ENCODE measurements at regions not wholly inside any gene's neighbourhood (a gene's known extent, or its start where the extent isn't known, plus 50 kb on each side); places are given as distances from the start of the nearest gene placed in this dataset.
"Not testable (repeated sequence)": the region's sequence is repeated elsewhere in the genome, so short reads cannot be mapped to it uniquely, and the experiment has no call there.

DNA sequence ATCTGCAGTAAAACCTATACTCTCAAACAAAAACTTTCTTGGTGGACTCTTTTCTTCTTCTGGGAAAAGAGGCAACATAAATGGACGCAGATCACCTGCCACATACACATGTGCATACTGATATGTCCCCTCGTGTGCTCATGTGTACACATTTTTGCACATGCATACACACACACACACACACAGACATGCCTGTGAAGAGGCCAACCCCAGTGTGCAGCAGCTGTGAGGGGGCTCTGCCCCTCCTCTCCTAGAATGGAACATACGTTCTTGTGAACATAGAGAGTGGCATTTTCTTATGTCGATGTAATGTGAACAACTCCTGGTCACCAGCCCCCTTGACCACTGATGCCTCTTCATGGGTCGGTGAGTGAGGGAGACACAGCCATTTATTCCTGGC, 188.9 kb upstream of the PLGLB2 start:
- DNase-seq: not testable (repeated sequence)

DNA sequence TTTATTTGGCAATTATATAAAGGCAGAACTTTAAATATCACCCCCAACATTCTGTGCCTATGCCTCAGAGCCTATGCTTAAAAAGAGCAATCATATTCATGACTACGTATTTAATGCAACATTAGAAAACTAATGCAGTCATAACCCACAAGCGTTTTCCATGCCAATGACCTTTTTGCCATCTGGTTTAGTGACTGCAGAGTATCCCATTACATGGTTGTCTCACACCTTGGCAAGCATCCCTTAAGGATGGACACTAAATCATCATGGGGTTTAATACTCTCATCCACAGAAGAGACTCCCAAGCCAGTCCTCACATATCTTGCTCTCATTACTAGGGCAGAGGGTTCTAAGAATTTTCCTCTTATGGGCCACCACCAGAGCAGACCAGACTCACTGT, 188.2 kb upstream of the PLGLB2 start:
- DNase-seq: not testable (repeated sequence)

DNA sequence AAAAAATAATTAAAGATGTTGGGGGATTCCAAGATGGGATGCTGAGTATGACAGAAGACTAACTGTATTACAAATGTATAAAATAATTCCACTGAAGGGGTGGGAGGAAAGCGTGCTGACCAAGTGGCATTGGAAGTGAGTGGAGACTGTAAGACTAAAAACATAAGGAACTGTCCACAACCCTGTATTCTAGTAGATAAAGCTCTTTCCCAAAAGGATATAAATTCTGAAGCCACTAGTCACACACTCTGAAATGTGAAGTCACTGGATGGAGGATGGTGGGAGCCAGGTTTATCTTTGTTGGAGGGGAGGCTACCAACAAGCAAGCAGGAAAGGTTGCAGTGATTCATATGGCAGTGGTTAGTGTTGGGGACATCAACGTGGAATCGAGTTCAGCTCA, 182.8 kb upstream of the PLGLB2 start:
- not testable (repeated sequence) for DNase-seq

DNA sequence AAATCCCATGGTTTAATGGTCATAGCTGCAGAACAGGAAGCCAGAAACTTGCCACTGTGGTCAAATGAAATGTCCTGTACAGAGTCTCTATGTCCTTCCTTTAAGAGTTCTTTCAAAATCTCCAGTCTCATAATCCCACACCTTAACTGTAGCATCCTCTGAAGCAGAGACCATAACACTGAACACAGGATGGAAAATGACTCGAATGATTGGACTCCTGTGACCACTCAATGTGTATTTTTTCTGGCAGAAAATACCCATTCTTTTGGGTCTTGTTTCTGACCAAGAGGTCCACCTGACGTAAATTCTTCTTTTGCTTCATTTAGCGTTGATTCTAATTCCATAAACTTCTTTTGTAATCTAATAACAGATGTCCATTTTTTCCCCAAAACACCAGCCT, 181.4 kb upstream of the PLGLB2 start:
- not testable (repeated sequence) for DNase-seq

DNA sequence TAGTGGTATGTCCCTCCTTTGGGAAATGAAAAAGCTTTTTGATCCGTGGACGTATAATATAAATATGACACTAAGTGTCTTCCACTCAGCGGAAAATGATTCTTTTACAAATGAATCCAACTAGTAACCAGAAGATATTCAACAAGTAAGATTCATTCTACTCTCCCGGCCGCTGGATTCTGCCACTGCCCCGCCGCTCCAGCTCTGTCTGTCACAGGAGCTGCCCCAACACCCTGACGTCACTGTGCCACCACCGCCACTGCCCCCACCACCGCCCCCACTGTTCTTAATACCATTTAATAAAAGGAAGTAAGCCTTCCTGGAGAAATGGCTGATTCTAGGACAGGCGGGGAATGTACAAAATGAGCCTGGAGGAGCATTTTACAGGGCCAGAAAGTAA, 180.8 kb upstream of the PLGLB2 start:
- DNase-seq: not testable (repeated sequence)

DNA sequence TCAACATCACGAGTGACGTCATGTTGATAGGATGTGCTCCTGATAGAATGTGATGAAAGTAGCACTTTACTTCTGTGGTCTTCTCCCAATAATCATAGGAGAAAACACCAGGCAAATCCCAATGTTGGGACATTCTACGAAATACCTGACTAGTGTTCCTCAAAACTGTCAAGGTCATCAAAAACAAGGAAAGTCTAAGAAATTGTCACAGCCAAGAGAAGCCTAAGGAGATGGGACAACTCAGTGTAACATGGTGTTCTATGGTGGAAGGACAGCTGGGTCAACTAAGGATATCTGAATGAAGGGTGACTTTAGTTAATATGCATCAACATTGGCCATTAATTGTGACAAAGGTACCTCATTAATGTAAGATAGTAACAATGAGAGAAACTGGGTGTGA, 180.0 kb upstream of the PLGLB2 start:
- not testable (repeated sequence) for DNase-seq

DNA sequence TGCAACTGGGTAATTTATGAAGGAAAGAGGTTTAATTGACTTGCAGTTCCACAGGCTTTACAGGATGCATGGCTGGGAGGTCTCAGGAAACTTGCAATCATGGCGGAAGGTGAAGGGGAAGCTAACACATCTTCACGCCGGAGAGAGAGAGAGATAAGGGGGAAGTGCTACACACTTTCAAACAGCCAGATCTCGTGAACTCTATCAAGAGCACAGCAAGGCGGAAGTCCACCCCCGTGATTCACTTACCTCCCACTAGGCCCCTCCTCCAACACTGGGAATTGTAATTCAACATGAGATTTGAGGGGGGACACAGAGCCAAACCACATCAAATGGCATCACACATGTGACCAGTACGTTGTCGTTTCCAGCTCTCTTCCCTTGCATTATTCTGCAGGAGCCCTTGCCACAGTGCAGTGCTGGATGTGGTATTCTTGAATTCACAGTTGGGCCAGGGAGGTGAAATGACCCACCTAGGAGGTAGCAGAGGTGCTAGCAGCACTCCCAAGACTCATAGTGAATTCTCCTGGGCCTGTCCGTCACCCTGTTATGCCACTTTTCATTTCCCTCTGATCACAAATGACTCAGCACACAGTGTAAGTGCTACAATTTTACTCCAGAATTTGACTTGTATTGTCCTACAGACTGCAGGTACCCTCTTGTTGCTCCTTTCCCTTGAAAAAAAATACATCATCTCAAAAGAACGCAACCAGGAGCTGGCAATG, 179.2 kb upstream of the PLGLB2 start:
- DNase-seq: peak in 1 of 2 donors; percentile 11

DNA sequence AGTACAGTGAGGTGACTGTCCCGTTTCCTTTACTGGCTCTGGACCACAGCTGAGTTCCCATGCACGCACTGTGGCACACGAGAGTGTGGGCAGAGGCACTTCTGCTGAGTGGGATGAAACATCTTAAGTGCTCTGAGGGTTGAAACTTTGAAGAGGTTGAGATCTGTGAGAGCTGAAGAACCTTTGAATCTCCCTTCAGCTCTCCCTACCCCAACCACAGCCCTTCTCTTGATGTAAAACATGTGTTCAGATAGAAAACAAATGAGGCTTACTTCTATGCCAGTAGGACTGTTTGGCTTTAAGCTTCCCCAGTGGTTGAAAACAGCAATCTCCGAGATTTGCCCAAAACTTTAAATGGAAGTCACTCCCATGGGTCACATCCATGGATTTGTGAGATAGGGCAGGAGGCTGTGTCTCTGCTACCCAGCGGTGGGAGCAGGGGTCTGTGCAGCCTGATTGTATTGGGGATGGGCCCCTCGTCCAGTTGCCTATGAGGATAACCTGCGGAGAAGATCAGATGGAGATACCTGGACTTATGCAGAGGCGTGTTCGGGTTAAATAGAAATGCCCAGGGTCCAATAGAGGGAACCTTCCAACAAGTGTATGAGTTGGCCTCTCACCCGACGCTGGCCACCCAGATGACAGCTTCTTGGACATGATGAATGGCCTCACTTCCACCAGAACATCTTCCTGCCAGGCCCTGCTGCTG, 178.0 kb upstream of the PLGLB2 start:
- DNase-seq: not testable (repeated sequence)

DNA sequence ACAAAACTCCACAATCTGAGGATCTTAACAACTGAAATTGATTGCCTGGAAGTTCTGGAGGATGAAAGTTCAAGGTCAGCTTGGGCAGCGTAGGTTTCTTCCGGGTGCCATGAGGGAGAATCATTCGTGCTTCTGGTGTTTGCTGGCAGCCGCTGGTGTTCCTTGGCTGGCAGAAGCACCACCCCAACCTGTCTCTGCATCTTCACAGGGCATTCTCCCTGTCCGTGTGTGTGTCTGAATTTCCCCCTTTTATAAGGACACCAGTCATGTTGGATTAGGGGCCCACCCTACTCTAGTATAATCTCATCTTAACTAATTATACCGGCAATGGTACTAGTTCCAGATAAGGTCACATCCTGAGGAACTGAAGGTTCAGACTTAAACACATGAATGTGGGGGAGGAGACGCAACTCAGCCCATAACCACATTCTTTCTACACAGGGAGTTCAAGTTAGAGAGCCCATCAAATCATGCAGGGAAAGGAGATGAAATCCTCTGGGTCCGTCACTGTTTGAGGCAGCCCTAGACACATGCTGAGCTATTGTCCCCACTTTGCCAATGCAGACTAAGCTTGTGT, 175.9 kb upstream of the PLGLB2 start:
- DNase-seq: not testable (repeated sequence)

DNA sequence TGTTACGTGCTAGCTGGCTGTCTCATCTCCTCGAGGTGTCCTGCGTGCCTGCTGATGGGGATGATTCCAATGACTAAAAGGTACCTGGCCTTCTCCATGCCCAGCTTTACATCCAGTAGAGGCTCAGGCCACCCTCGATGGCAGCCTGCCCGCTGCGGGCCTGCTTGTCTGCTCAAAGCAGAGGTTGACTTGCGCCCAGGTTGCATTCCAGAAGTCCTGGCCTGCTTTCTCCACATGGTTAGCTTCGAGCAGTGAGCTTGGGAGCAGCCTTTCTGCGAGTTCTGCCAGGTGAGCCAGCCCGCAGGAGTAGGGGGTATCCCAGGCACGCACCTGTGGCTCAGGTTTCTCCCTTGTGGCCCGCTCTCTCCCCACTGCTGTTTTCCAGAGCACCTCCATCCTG, 175.0 kb upstream of the PLGLB2 start:
- not testable (repeated sequence) for DNase-seq

DNA sequence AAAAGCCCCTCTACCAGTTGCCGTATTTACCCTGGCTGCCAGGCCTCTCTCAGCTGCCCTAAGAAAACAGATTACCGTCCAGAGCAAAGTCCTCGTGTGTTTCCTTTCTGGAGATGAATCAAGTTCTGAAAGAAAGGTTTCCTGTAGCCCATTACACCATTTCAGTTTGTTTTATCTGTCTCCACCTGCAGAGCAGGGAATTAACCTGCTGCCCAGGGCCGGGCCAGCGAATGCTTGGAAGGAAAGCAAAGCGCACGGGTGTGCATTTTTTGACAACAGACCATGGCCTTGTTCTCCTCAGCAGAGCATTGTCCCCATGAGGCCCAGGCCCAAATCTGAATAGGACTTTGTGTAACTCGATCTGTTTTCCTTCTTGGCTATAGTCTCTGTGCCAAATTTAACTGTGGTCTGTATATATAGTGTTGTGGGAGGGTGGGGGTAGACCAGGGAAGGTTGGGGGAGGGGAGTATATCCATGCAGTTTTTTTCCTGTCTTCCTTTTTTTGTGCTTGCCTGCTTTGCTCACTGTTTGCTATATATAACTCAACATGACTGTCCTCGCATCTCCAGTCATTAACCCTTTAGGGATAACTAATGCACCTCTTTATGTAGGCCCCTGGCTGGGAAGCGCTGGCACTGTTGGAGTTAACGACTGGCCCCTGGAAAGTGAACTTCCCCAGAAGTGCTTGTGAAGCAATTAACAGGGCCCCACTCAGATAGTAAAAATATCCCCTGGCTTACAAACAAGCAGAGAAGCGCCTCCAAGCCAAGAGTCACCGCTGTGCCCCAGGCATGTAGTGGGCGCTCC, 174.3 kb upstream of the PLGLB2 start:
- not testable (repeated sequence) for DNase-seq

DNA sequence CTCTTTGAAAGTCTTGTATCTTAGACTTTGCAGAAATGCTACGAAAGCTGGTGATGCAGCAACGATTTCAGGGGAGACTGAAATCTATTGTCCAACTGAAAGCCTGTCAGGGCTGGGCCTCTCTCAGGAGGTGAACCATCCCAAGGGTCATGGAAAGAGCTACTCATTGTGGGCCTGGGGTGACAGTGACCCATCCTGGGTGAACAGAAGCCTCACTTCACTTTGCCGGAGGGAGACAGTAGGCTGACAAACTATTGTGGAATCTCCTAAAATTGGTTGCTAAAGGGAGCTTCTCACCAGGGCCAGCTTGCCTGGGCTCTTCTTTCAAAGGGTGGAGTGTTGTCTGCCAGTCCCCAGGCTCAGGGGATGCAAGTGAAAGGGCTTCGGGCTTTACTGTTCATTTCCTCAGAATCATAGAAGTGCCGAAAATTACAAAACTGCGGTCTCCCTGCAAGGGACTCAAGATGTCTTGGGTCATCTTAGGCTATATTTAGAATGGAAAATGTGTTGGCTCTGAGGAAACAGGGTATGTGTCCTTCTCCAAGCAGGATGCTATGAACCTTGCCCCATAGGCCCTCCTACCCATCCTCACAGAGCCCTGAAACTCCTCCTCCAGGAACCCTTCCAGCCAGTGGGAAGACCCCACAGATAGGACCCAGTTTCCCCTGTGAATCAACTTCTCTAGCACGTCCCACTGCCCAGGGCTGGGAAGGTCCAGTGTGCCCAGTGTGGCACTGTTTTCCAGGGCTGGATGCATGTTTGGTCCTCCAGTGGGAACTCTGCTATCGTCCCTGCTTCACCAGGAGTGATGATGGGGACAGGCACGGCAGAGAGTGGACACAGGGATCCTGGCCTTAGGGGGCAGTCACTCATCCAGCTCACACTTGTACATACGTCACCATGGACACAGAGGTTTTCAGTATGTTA, 173.4 kb upstream of the PLGLB2 start:
- not testable (repeated sequence) for DNase-seq

DNA sequence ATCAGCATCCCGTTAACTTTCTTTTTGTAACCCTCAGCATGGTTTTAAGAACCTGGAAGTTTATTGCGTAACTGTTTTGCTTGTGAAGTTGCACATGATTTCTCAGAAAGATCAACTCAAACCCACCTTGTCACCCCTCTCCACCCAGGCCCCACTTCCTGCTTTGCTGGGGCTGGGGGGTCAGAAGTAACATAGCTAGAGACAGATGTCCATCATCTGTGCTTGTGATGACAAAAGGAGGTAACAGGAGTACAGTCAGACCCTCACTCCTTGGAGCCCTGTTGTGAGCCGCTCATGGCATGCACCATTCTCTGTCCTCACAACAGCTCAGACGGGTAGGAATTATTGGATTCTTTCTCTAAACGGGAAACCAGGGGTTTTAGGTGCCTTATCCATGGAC, 172.7 kb upstream of the PLGLB2 start:
- DNase-seq: not testable (repeated sequence)

DNA sequence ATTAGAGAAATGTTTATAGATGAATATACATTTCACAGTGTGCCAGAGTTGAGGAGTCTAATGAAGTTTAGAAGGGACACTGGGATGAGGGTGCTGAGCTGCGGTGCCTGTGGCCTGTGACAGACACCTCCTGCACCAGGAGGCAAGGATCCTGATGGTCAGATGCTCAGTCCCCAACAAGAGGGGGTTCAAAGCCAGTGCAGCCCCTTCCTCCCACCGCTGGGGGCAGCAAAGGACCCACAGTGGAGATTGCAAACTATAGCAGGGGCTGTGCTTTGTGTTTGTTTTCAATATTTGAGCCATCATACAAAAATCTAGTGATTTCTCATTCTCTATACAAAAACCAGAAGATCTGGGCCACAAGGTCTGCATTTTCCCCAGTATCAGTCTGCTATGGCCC, 170.5 kb upstream of the PLGLB2 start:
- not testable (repeated sequence) for DNase-seq

DNA sequence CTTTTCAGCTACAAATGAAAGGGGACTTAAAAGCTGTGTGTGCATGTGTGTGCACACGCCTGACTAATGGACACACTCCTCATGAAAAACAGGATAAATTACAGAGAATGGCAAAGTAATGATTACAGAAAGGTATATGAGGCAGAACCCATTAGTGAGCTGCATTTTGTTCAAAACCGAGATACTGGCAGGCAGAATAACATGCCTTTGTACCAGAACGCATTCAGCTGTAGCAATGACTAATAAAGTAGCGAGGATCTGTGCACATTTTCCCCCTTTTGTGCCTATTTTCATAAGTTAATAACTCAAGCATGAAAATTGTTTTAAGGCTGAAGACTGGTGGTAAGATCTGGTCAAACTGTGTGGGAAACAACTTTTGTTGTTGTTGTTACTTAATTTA, 165.7 kb upstream of the PLGLB2 start:
- not testable (repeated sequence) for DNase-seq

DNA sequence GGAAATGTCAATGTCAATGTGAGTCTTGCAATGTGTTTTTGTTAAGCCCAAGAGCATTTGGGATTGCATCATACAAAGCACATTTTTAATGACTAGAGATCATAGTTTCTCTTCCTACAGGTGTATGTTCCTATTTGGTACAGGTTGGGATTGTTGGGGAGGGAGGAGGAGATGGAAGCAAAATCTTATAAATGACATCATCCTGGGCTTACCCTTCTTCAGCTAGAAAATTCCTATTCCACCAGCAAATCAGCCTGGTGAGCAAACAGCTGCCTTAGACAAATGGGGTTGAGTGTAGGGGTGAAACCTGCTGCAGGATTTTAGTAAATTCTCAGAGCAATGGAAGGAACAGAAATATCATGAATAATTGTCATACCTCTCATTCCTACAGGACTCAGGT, 165.3 kb upstream of the PLGLB2 start:
- not testable (repeated sequence) for DNase-seq

DNA sequence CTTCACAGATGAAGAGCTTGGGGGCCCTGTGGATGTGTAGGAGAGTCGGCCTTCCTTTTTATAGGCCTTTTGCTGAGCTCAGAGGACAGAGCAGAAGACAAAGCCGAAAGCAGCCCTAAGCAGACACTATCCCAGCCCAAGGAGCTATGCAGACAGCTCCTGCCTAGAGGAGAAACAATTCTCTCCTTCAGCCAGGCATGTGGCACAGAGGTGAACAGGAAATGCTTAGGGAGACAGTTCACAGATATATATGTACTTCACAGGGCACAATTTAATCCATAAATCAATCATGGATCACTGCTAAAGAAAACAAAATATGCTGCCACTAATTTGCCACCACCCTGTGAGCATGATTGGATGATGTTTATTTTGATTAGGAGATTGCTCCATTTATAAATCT, 164.5 kb upstream of the PLGLB2 start:
- DNase-seq: not testable (repeated sequence)

DNA sequence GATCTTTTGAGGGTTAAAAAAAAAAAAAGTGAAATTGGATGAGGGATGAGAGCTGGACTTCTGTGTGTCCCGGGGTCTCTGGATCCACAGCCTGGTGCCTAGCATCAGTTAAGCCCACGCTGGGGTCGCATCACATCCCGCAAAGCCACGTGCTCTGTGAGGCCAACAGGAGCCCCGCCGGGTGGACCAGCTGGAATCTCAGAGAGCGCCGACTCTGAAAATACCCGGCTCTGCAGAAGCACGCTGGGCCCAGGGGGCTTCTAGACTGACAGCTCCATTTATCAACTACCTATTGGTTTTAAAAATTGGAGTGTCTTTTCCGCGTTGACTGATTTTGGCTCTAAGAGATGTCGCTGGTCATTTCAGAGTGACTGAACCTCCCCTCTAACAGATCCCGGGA, 164.1 kb upstream of the PLGLB2 start:
- not testable (repeated sequence) for DNase-seq

DNA sequence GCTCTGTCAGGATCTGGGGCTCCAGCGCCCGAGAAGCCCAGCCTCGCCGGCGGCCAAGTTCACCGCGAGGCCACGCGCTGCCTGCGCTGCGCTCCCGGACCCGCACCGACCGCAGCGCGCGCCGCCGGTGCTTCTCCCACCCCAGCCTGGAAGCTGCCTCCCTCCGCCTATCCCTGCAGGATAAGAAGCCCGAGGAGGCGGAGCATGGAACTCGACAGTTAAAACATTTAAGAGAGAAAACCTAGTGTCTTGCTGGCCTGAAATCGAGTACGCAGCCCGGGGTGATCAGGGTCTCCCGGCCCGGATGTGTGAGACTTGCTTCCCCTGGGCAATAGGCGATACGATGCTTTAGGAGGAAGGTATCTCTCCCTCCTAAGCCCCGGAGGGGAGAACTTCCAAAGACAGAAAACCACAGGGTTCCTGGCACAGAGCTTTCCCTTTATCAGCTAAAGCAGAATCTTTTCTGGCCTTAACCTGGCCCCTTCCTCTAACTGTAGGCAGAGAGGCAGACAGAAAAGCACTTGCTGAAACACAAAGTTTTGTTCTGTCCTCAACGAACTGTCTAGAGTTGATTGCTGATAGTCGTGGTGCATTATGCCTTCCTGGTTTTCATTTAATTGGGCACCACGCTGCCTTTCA, 163.5 kb upstream of the PLGLB2 start:
- DNase-seq: not testable (repeated sequence)

DNA sequence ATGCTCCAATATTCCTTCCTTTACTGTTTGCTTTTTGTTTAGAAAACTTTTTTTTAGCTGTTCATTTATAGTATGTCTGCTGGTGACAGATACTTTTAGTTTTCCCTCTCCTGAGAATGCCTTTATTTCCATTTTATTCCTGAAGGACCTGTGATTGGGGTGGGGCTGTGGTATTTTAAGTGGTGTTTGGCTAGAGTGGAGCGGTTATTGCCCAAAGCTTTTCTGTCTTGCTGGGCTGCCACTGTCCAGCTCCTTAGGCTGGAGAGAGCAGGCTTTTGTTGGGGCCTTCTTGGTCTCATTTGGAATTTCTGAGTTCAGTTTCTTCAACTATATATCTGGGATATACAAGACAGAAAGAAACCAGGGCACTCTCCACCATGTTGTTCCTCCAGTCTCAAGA, 160.0 kb upstream of the PLGLB2 start:
- DNase-seq: not testable (repeated sequence)

DNA sequence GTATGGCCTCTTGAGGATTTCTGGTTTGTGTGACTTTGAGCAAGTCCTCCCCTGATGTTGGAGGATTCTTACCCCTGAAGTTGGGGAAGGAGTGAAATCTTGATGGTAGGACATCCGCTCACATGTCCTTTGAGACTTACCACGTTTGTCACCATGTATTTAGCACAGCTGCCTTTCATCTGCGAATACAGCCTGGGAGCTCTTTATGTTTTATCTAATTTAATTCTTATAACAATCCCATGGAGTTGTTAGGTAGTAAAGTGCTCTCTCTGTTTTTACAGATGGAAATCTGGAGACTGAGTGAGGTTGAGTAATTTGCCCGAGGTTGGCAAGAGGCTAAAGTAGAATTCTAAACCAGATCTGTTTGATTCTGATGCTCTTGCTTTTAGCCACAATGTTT, 154.9 kb upstream of the PLGLB2 start:
- DNase-seq: not testable (repeated sequence)
